ENCODE measurements at regions not wholly inside any gene's neighbourhood (a gene's known extent, or its start where the extent isn't known, plus 50 kb on each side); places are given as distances from the start of the nearest gene placed in this dataset.

DNA sequence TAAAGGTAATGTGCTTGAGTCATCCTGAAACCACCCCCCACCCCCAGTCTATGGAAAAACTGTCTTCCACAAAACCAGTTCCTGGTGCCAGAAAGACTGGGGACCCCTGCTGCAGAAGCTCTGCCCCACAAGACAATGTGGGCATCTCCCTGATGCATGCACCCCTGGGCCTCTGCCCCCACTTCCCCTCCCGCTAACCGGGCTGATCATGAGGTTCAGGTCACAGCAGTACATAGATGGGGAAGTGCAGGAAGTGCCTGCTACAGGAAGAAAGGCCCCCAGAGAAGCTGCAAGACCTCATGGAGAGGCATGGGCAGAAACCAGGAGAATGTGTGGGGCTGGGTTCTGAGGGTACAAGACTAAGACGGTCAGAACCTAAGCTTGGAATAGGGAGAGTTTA lies 243.4 kb upstream of the ID2 start:
- H3K23ac ChIP-seq (ENCODE audit: insufficient read length, low read depth, low read length) = no peak overlapping the region
- H2BK12ac ChIP-seq (ENCODE audit: insufficient read length, low read depth, low read length) = no peak overlapping the region
- TF ChIP-seq, protein P1, sequence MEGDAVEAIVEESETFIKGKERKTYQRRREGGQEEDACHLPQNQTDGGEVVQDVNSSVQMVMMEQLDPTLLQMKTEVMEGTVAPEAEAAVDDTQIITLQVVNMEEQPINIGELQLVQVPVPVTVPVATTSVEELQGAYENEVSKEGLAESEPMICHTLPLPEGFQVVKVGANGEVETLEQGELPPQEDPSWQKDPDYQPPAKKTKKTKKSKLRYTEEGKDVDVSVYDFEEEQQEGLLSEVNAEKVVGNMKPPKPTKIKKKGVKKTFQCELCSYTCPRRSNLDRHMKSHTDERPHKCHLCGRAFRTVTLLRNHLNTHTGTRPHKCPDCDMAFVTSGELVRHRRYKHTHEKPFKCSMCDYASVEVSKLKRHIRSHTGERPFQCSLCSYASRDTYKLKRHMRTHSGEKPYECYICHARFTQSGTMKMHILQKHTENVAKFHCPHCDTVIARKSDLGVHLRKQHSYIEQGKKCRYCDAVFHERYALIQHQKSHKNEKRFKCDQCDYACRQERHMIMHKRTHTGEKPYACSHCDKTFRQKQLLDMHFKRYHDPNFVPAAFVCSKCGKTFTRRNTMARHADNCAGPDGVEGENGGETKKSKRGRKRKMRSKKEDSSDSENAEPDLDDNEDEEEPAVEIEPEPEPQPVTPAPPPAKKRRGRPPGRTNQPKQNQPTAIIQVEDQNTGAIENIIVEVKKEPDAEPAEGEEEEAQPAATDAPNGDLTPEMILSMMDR (conservative IDR thresholded peaks at IDR 0.05) = no peak
- H4K5ac ChIP-seq (ENCODE audit: insufficient read length, low read depth, low read length) = no peak overlapping the region
- no peak overlapping the region for H3K56ac ChIP-seq (ENCODE audit: insufficient read length, low read depth, low read length)
- no peak overlapping the region for H3K4me2 ChIP-seq (ENCODE audit: insufficient read depth, insufficient read length, low read length)
- H3K4ac ChIP-seq (ENCODE audit: low read depth, low read length) = no peak overlapping the region
- no peaks in the 10 kb centered on the region for H4K20me1 ChIP-seq (ENCODE audit: control insufficient read depth, insufficient read depth, insufficient read length)
- no peak overlapping the region for H2BK15ac ChIP-seq (ENCODE audit: low read depth, low read length)
- no peak overlapping the region for H4K91ac ChIP-seq (ENCODE audit: insufficient read length, low read depth, low read length)
- no peak overlapping the region for H2BK120ac ChIP-seq (ENCODE audit: low read depth, low read length, poor library complexity, severe bottlenecking)
- no peak for DNase-seq
- no peaks in the 10 kb centered on the region for H3K79me1 ChIP-seq (ENCODE audit: insufficient read depth, low read depth, low read length, poor library complexity, severe bottlenecking)
- no peak overlapping the region for H2BK5ac ChIP-seq (ENCODE audit: insufficient read length, low read length)
- no peak overlapping the region for H2AFZ ChIP-seq (ENCODE audit: low read length)
- H3K9ac ChIP-seq (ENCODE audit: extremely low read depth, insufficient read length, low read length) = no peak overlapping the region
- no peak overlapping the region for H2AK5ac ChIP-seq (ENCODE audit: insufficient read length, low read length)
- Mint-ChIP-seq H3K27me3 (ENCODE audit: low read depth) (peaks cover 3% of the 10 kb centered on the region), H3K4me3 (no peak overlapping the region), H3K9me3 (peaks cover 6 to 11% of the 10 kb centered on the region in 2 experiments; a peak in 4 of 5 replicates), H3K4me1 (peaks cover 14 to 16% of the 10 kb centered on the region in 2 experiments), H3K36me3 (ENCODE audit: insufficient read depth in 1 of 3, low read depth in 3 of 3) (peaks cover 0 to 5% (median 0%) of the 10 kb centered on the region in 3 experiments; a peak in 2 of 7 replicates), H3K27ac (no peak overlapping the region)
- no peaks in the 10 kb centered on the region for H3K79me2 ChIP-seq (ENCODE audit: insufficient read depth, low read length)
- H2BK20ac ChIP-seq (ENCODE audit: low read depth, low read length, poor library complexity, severe bottlenecking) = no peak overlapping the region
- WGBS (ENCODE audit: extremely low coverage, insufficient read length, low lambda C conversion rate) = no CpG with 5 or more reads among the region's 3 CpGs
- no peaks in the 10 kb centered on the region for H3K9me3 ChIP-seq (ENCODE audit: control insufficient read depth, low read depth, low read length)
- no peak overlapping the region for H3K18ac ChIP-seq (ENCODE audit: insufficient read length, low read depth, low read length)
- H3K27ac ChIP-seq (ENCODE audit: insufficient read length, low read depth, low read length) = no peak overlapping the region
- H3K23me2 ChIP-seq (ENCODE audit: insufficient read length, low read depth, low read length, poor library complexity, severe bottlenecking) = no peaks in the 10 kb centered on the region
- H3K27me3 ChIP-seq (ENCODE audit: insufficient read depth, low read length) = no peaks in the 10 kb centered on the region
- H3K4me1 ChIP-seq (ENCODE audit: insufficient read depth, low read length) = peaks cover 3% of the 10 kb centered on the region; the same call in 1 of the 2 replicates
- no peak overlapping the region for H3T11ph ChIP-seq (ENCODE audit: low read length)
- no peak overlapping the region for H4K8ac ChIP-seq (replicated peaks; ENCODE audit: insufficient read length, low read depth, low read length)
- H3K14ac ChIP-seq (ENCODE audit: insufficient read depth, low read length) = no peak overlapping the region

Measured in H9 (cell line).